Mucosa of rectum (tissue), 2 donors: ENCODE measurements at regions not wholly inside any gene's neighbourhood (a gene's known extent, or its start where the extent isn't known, plus 50 kb on each side); places are given as distances from the start of the nearest gene placed in this dataset.

Experiments
- H3K27ac ChIP-seq, 2 donors: one replicate each; pipeline ENCODE4 v1.7.0; 2013; ENCODE audit warnings: inconsistent platforms in 2 of 2, low read depth in 2 of 2, low read length in 2 of 2
- H3K27me3 ChIP-seq, 2 donors: one replicate each; pipeline ENCODE4 v1.7.0; 2013; ENCODE audit warnings: low read length in 2 of 2; ENCODE audit not compliant: control insufficient read depth in 2 of 2, insufficient read depth in 2 of 2
- H3K36me3 ChIP-seq, 2 donors: one replicate each; pipeline ENCODE4 v1.7.0; 2013; ENCODE audit warnings: low read length in 2 of 2; ENCODE audit not compliant: control insufficient read depth in 2 of 2, insufficient read depth in 2 of 2
- H3K4me1 ChIP-seq, 2 donors: one replicate each; pipeline ENCODE4 v1.7.0; 2013; ENCODE audit warnings: low read length in 2 of 2, mild to moderate bottlenecking in 1 of 2; ENCODE audit not compliant: control insufficient read depth in 2 of 2, insufficient read depth in 2 of 2
- H3K4me3 ChIP-seq, 2 donors: one replicate each; pipeline ENCODE4 v1.7.0; 2013; ENCODE audit warnings: low read length in 2 of 2
- H3K9ac ChIP-seq, 2 donors: one replicate each; pipeline ENCODE4 v1.7.0; 2013; ENCODE audit warnings: low read length in 2 of 2, low read depth in 1 of 2, mild to moderate bottlenecking in 1 of 2
- H3K9me3 ChIP-seq, 2 donors: one replicate each; pipeline ENCODE4 v1.7.0; 2013; ENCODE audit warnings: low read length in 2 of 2; ENCODE audit not compliant: control insufficient read depth in 2 of 2
- donor health status: healthy.
- donor health status: Normal muscosa, but diverticular disease.

GRCh38 chr10:3886641-3887251, 101.7 kb upstream of the KLF6 start:
- H3K27ac ChIP-seq = peak overlapping the region; percentile 46 to 56
- H3K36me3 ChIP-seq = no peaks in the 10 kb centered on the region
- H3K9me3 ChIP-seq = no peaks in the 10 kb centered on the region
- H3K4me3 ChIP-seq = no peak overlapping the region
- H3K27me3 ChIP-seq = no peaks in the 10 kb centered on the region
- H3K9ac ChIP-seq = peak overlapping the region; percentile 23 to 29
- H3K4me1 ChIP-seq = peaks cover 3 to 16% of the 10 kb centered on the region in 2 donors

- H3K4me3 ChIP-seq = no peak overlapping the region
- peak overlapping the region; percentile 46 to 56 for H3K27ac ChIP-seq
- no peaks in the 10 kb centered on the region for H3K27me3 ChIP-seq
- H3K9me3 ChIP-seq = no peaks in the 10 kb centered on the region
- H3K9ac ChIP-seq = peak overlapping the region in 1 of 2 donors; percentile 23
- no peaks in the 10 kb centered on the region for H3K36me3 ChIP-seq
- peaks cover 3 to 16% of the 10 kb centered on the region in 2 donors for H3K4me1 ChIP-seq
Observed at GRCh38 chr10:3886191-3886590, 101.2 kb upstream of the KLF6 start.

- Histone ChIP-seq H3K4me1 (peaks cover 0 to 11% of the 10 kb centered on the region in 2 donors), H3K27me3 (no peaks in the 10 kb centered on the region), H3K4me3 (no peak overlapping the region), H3K9me3 (no peaks in the 10 kb centered on the region), H3K27ac (no peak overlapping the region), H3K36me3 (no peaks in the 10 kb centered on the region), H3K9ac (no peak overlapping the region)
Observed at GRCh38 chr10:3882855-3883254, 97.8 kb upstream of the KLF6 start.

GRCh38 chr10:3881622-3882021, 96.6 kb upstream of the KLF6 start:
- Histone ChIP-seq H3K9me3 (no peaks in the 10 kb centered on the region), H3K4me3 (no peak overlapping the region), H3K4me1 (peaks cover 11% of the 10 kb centered on the region in 2 donors), H3K36me3 (no peaks in the 10 kb centered on the region), H3K9ac (no peak overlapping the region), H3K27ac (no peak overlapping the region), H3K27me3 (no peaks in the 10 kb centered on the region)

- Histone ChIP-seq H3K36me3 (no peaks in the 10 kb centered on the region), H3K9me3 (no peaks in the 10 kb centered on the region), H3K27ac (no peak overlapping the region), H3K9ac (no peak overlapping the region), H3K27me3 (no peaks in the 10 kb centered on the region), H3K4me1 (peaks cover 21 to 23% of the 10 kb centered on the region in 2 donors), H3K4me3 (no peak overlapping the region)
Observed at GRCh38 chr10:3879073-3879472, 94.1 kb upstream of the KLF6 start.

GRCh38 chr10:3877211-3878000, 92.4 kb upstream of the KLF6 start:
- Histone ChIP-seq H3K9me3 (no peaks in the 10 kb centered on the region), H3K27me3 (no peaks in the 10 kb centered on the region), H3K36me3 (no peaks in the 10 kb centered on the region), H3K4me3 (peak overlapping the region in 1 of 2 donors; percentile 5), H3K27ac (peak overlapping the region; percentile 48 to 79), H3K9ac (peak overlapping the region in 1 of 2 donors; percentile 29), H3K4me1 (peaks cover 23 to 34% of the 10 kb centered on the region in 2 donors)

- H3K27me3 ChIP-seq = no peaks in the 10 kb centered on the region
- peak overlapping the region in 1 of 2 donors; percentile 5 for H3K4me3 ChIP-seq
- H3K36me3 ChIP-seq = no peaks in the 10 kb centered on the region
- H3K9ac ChIP-seq = no peak overlapping the region
- peak overlapping the region; percentile 68 to 79 for H3K27ac ChIP-seq
- peaks cover 23 to 34% of the 10 kb centered on the region in 2 donors for H3K4me1 ChIP-seq
- H3K9me3 ChIP-seq = no peaks in the 10 kb centered on the region
Observed at GRCh38 chr10:3876350-3876962, 91.4 kb upstream of the KLF6 start.

- Histone ChIP-seq H3K9ac (peak overlapping the region; percentile 3 to 24), H3K4me3 (peak overlapping the region in 1 of 2 donors; percentile 9), H3K4me1 (peaks cover 23 to 37% of the 10 kb centered on the region in 2 donors), H3K27me3 (no peaks in the 10 kb centered on the region), H3K9me3 (no peaks in the 10 kb centered on the region), H3K36me3 (no peaks in the 10 kb centered on the region), H3K27ac (peak overlapping the region; percentile 68 to 79)
Observed at GRCh38 chr10:3875842-3876235, 90.8 kb upstream of the KLF6 start.

GRCh38 chr10:3874990-3875841, 90.2 kb upstream of the KLF6 start:
- Histone ChIP-seq H3K36me3 (no peaks in the 10 kb centered on the region), H3K27me3 (no peaks in the 10 kb centered on the region), H3K27ac (peak overlapping the region; percentile 68 to 79), H3K4me3 (peak overlapping the region in 1 of 2 donors; percentile 5), H3K9me3 (no peaks in the 10 kb centered on the region), H3K9ac (peak overlapping the region; percentile 3 to 47), H3K4me1 (peaks cover 23 to 37% of the 10 kb centered on the region in 2 donors)
